GM12891 (cell line): ENCODE measurements at regions not wholly inside any gene's neighbourhood (a gene's known extent, or its start where the extent isn't known, plus 50 kb on each side); places are given as distances from the start of the nearest gene placed in this dataset.

ENCODE experiments used
- PAX5 ChIP-seq: IDR thresholded peaks from 2 replicates; pipeline ENCODE4 v1.6.1; 2011; ENCODE audit warnings: low read length, moderate library complexity, mild to moderate bottlenecking; ENCODE audit not compliant: insufficient read depth, severe bottlenecking
- POLR2A ChIP-seq: IDR thresholded peaks from 2 replicates; pipeline ENCODE4 v1.6.1; 2011; ENCODE audit warnings: low read depth, low read length, control low read depth
- POLR2AphosphoS5 ChIP-seq: IDR thresholded peaks from 2 replicates; pipeline ENCODE4 v1.6.1; 2011; ENCODE audit warnings: low read depth, low read length, control low read depth
- SPI1 ChIP-seq: IDR thresholded peaks from 2 replicates; pipeline ENCODE4 v1.6.1; 2011; ENCODE audit warnings: low read depth, low read length, control low read depth
- TAF1 ChIP-seq: IDR thresholded peaks from 2 replicates; pipeline ENCODE4 v1.6.1; 2011; ENCODE audit warnings: low read depth, low read length, control low read depth

GRCh38 chr1:188166654-188167053 lies 1337.9 kb downstream of the PLA2G4A start:
- TF ChIP-seq POLR2A, result no peak
- no peak for TF ChIP-seq TAF1
- no peak for TF ChIP-seq POLR2AphosphoS5
- TF ChIP-seq PAX5, result no peak
- no peak for TF ChIP-seq SPI1
